ENCODE measurements at regions not wholly inside any gene's neighbourhood (a gene's known extent, or its start where the extent isn't known, plus 50 kb on each side); places are given as distances from the start of the nearest gene placed in this dataset.

DNA sequence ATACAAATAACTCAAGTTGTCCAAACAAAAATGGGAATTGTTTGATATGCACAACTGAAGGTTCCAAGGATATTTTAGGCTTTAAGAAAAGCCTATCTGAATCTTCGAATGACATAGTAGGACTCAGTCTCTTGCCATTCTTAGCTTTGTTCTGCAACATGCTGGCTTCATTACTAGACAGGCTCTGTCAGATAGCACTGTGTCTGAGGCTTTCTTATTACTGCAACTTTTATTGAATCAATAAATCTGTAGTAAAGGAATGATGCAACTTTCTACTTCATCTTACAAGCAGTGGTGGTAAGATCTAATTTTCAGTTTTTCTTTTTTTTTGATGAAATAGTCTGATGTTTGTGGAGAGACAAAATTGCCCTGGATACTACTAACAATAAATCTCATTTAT, 319.3 kb upstream of the CCDC179 start:
- TF ChIP-seq EZH2phosphoT487 (IDR thresholded peaks at IDR 0.05; ENCODE audit: insufficient read depth, low read depth) (no peak), EZH2 (IDR thresholded peaks at IDR 0.05; ENCODE audit: insufficient read depth, poor library complexity, severe bottlenecking) (no peak)

Data from GM23248 (cell line).